GM23248 (cell line): ENCODE measurements at regions not wholly inside any gene's neighbourhood (a gene's known extent, or its start where the extent isn't known, plus 50 kb on each side); places are given as distances from the start of the nearest gene placed in this dataset.

ENCODE experiments used
- DNase-seq: peaks from one replicate; pipeline ENCODE4 v3.0.0-alpha.2; 2015
- H2AFZ ChIP-seq: fragments of 200-600 bp; sonication (generic); 2 replicates; pipeline ENCODE4 v1.6.1; 2016; ENCODE audit warnings: antibody characterized with exemption
- H3F3A ChIP-seq: fragments of 200-600 bp; sonication (generic); 2 replicates; pipeline ENCODE4 v1.6.1; 2016; ENCODE audit warnings: mild to moderate bottlenecking, antibody characterized with exemption, mixed run types; ENCODE audit not compliant: insufficient read depth
- H3K27ac ChIP-seq: fragments of 200-600 bp; sonication (generic); 2 replicates; pipeline ENCODE4 v1.5.1; 2016; ENCODE audit warnings: mild to moderate bottlenecking
- H3K27me3 ChIP-seq: fragments of 200-600 bp; sonication (generic); replicated peaks from 2 replicates; pipeline ENCODE4 v1.6.1; 2016; ENCODE audit warnings: mild to moderate bottlenecking; ENCODE audit not compliant: insufficient read depth
- H3K36me3 ChIP-seq: fragments of 200-600 bp; sonication (generic); 2 replicates; pipeline ENCODE4 v1.6.1; 2016; ENCODE audit warnings: low read depth, mild to moderate bottlenecking
- H3K4me1 ChIP-seq: fragments of 200-600 bp; sonication (generic); 2 replicates; pipeline ENCODE4 v1.6.1; 2016; ENCODE audit warnings: mild to moderate bottlenecking; ENCODE audit not compliant: insufficient read depth
- H3K4me2 ChIP-seq: fragments of 200-600 bp; sonication (generic); one replicate; pipeline ENCODE4 v1.6.1; 2016; ENCODE audit warnings: mild to moderate bottlenecking; ENCODE audit not compliant: unreplicated experiment
- H3K4me3 ChIP-seq: fragments of 200-600 bp; sonication (generic); 2 replicates; pipeline ENCODE4 v1.5.1; 2016; ENCODE audit warnings: mild to moderate bottlenecking
- H3K79me2 ChIP-seq: fragments of 200-600 bp; sonication (generic); 2 replicates; pipeline ENCODE4 v1.6.1; 2016; ENCODE audit warnings: mild to moderate bottlenecking; ENCODE audit not compliant: insufficient read depth
- H3K9ac ChIP-seq: fragments of 200-600 bp; sonication (generic); 2 replicates; pipeline ENCODE4 v1.6.1; 2016; ENCODE audit warnings: mild to moderate bottlenecking
- H3K9me2 ChIP-seq: fragments of 200-600 bp; sonication (generic); 2 replicates; pipeline ENCODE4 v1.6.1; 2016; ENCODE audit warnings: mixed run types, mild to moderate bottlenecking, moderate library complexity; ENCODE audit not compliant: insufficient read depth
- H3K9me3 ChIP-seq: fragments of 200-600 bp; sonication (generic); one replicate; pipeline ENCODE4 v1.6.1; 2017; ENCODE audit warnings: low read depth
- H4K20me1 ChIP-seq: fragments of 200-600 bp; sonication (generic); 2 replicates; pipeline ENCODE4 v1.6.0; 2016; ENCODE audit not compliant: insufficient read depth
- EZH2 ChIP-seq: fragments of 200-600 bp; sonication (generic); IDR thresholded peaks from 2 replicates; pipeline ENCODE4 v1.6.1; 2018; ENCODE audit warnings: antibody characterized with exemption, mild to moderate bottlenecking; ENCODE audit not compliant: insufficient read depth, poor library complexity, severe bottlenecking
- EZH2phosphoT487 ChIP-seq: fragments of 200-600 bp; sonication (generic); IDR thresholded peaks from 2 replicates; pipeline ENCODE4 v1.6.1; 2018; ENCODE audit warnings: antibody characterized with exemption, moderate library complexity, mild to moderate bottlenecking, low read depth; ENCODE audit not compliant: insufficient read depth
- WGBS, 2 experiments: methylation state at CpG; one replicate each; pipeline ENCODE4 v1.1.6; 2015 to 2017; ENCODE audit warnings: low lambda C conversion rate in 2 of 2, low coverage in 1 of 2; ENCODE audit errors: missing lambda C conversion rate in 2 of 2; 5-methylcytosine and 5-hydroxymethylcytosine counted together
- in situ Hi-C: fragments of 300-500 bp; cut with MboI; formaldehyde crosslinking; loops from 2 replicates; pipeline ENCODE4 v1.15.0; 2020

DNA sequence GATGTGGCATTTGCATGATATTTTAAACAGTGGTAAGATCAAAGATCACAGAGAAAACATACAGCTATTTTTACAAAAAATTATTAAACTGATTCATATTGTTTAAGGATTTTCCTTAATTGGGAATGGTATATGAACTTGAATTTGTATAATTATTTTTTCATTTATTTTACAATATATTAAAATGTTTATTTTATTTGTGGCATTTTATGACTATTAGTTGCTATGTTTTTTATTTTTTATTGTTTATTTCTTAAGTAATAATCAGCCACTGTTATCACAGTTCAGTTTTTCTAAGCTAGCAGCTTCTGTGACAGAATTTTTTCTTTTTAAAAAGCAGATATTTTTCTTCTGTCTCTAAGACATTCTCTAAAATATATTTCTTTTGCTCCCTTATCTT is 387.0 kb upstream of the KHDRBS2 start:
- Histone ChIP-seq H3K9ac (no peak overlapping the region), H3K9me2 (no peaks in the 10 kb centered on the region), H3K4me2 (no peak overlapping the region), H3K27me3 (no peaks in the 10 kb centered on the region), H3K36me3 (no peaks in the 10 kb centered on the region), H3F3A (no peaks in the 10 kb centered on the region), H4K20me1 (no peaks in the 10 kb centered on the region), H3K9me3 (no peaks in the 10 kb centered on the region), H3K79me2 (no peaks in the 10 kb centered on the region), H3K4me3 (no peak overlapping the region), H2AFZ (no peak overlapping the region), H3K4me1 (no peaks in the 10 kb centered on the region), H3K27ac (no peak overlapping the region)
- no peak for DNase-seq
- TF ChIP-seq EZH2 (no peak), EZH2phosphoT487 (no peak)
- in situ Hi-C loops = no loop called here

GRCh38 chr6:62670490-62671223 is 384.6 kb upstream of the KHDRBS2 start:
- H3K79me2 ChIP-seq = no peaks in the 10 kb centered on the region
- in situ Hi-C loops = no loop called here

DNA sequence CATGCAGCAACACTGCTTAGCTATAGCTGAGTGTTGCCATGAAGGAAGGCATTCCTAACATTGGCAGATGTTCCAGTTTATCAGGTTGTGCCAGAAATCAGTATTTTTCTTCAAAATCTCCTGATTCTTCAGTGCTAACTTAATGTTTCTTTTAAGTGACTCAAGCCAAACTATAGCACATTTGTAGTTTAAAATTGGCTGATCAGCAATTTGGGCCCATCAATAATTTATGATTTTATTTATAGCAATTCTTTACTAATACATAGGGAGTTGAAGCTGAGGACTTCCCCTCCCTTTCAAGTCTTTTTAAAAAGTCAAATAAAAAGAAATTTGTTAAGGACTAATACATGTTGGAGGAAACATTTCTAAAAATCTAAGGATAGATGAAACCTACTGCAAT is 383.8 kb upstream of the KHDRBS2 start:
- TF ChIP-seq EZH2 = no peak
- no peak for TF ChIP-seq EZH2phosphoT487
- Histone ChIP-seq H3K4me1 (no peaks in the 10 kb centered on the region), H3K36me3 (no peaks in the 10 kb centered on the region), H3F3A (no peaks in the 10 kb centered on the region), H3K27ac (no peak overlapping the region), H3K79me2 (no peaks in the 10 kb centered on the region), H2AFZ (no peak overlapping the region), H4K20me1 (no peaks in the 10 kb centered on the region), H3K27me3 (no peaks in the 10 kb centered on the region), H3K9me2 (no peaks in the 10 kb centered on the region), H3K9ac (no peak overlapping the region), H3K4me3 (no peak overlapping the region), H3K9me3 (no peaks in the 10 kb centered on the region), H3K4me2 (no peak overlapping the region)
- in situ Hi-C loops = no loop called here
- no peak for DNase-seq

More at GRCh38 chr6:62670490-62671223, 384.6 kb upstream of the KHDRBS2 start:
- H3K27me3 ChIP-seq = no peaks in the 10 kb centered on the region
- 7 to 11% methylated on average over 2 of the region's 2 CpGs for WGBS, 2 experiments
- H3K27ac ChIP-seq = no peak overlapping the region
- H3K4me3 ChIP-seq = no peak overlapping the region
- H3K9me2 ChIP-seq = no peaks in the 10 kb centered on the region
- H3K4me1 ChIP-seq = no peaks in the 10 kb centered on the region
- no peaks in the 10 kb centered on the region for H4K20me1 ChIP-seq
- no peak overlapping the region for H2AFZ ChIP-seq
- no peaks in the 10 kb centered on the region for H3F3A ChIP-seq
- H3K9me3 ChIP-seq = no peaks in the 10 kb centered on the region
- TF ChIP-seq EZH2 = no peak
- TF ChIP-seq EZH2phosphoT487 = no peak
- H3K4me2 ChIP-seq = no peak overlapping the region
- DNase-seq = no peak
- no peak overlapping the region for H3K9ac ChIP-seq
- H3K36me3 ChIP-seq = no peaks in the 10 kb centered on the region

DNA sequence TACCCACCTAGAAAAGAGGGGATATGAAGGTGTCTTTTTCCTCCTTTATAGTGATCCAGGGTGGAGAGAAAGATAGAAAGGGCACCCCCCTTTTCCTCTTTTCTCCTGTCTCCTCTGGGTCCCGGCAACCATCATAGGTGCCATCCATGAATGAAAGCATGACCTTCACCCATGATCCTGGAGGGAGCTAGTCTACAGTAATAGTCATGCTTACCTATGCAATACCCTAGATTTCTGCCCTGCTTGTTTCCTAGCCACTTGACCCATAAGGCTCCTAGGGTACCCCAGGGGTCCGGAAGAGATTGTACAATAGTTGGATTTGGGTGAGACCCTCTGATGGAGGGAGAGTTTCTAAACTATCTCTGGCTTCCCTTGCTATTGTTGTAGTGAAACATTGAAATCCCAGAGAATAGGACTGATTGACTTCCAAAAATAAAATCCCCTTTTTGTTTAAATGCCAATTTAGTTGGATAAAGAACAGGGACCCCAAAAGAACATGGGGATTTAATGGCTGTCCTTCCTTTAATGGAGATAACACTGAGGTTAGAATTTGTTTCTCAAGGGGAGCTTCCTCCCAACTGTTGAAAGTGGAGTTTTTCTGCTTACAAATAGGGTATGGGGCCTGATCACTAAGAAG is 366.8 kb upstream of the KHDRBS2 start:
- TF ChIP-seq EZH2phosphoT487 (no peak), EZH2 (no peak)
- Histone ChIP-seq H3K4me1 (no peaks in the 10 kb centered on the region), H3K4me3 (no peak overlapping the region), H4K20me1 (no peaks in the 10 kb centered on the region), H3K79me2 (no peaks in the 10 kb centered on the region), H3K27ac (no peak overlapping the region), H3K36me3 (no peaks in the 10 kb centered on the region), H3K4me2 (no peak overlapping the region), H2AFZ (no peak overlapping the region), H3K9me2 (no peaks in the 10 kb centered on the region), H3K9me3 (no peaks in the 10 kb centered on the region), H3K27me3 (no peaks in the 10 kb centered on the region), H3K9ac (no peak overlapping the region), H3F3A (no peaks in the 10 kb centered on the region)
- DNase-seq = peak; percentile 8
- in situ Hi-C loops = no loop called here
- 34 to 45% methylated on average over 2 of the region's 2 CpGs for WGBS, 2 experiments

GRCh38 chr6:62645274-62645673 is 359.2 kb upstream of the KHDRBS2 start:
- WGBS, 2 experiments = 0% methylated on average over 2 of the region's 2 CpGs
- Histone ChIP-seq H3F3A (no peaks in the 10 kb centered on the region), H3K27ac (no peak overlapping the region)

More at GRCh38 chr6:62645274-62645673, 359.2 kb upstream of the KHDRBS2 start:
- Histone ChIP-seq H3K79me2 (no peaks in the 10 kb centered on the region), H2AFZ (no peak overlapping the region), H4K20me1 (no peaks in the 10 kb centered on the region), H3K27me3 (no peaks in the 10 kb centered on the region), H3K4me2 (no peak overlapping the region), H3K9me3 (no peaks in the 10 kb centered on the region), H3K9me2 (no peaks in the 10 kb centered on the region), H3K4me1 (no peaks in the 10 kb centered on the region), H3K9ac (no peak overlapping the region), H3K4me3 (no peak overlapping the region), H3K36me3 (no peaks in the 10 kb centered on the region)
- no peak for TF ChIP-seq EZH2
- TF ChIP-seq EZH2phosphoT487 = no peak
- no peak for DNase-seq
- in situ Hi-C loops = no loop called here
